PFSK-1 (cell line): ENCODE measurements at regions not wholly inside any gene's neighbourhood (a gene's known extent, or its start where the extent isn't known, plus 50 kb on each side); places are given as distances from the start of the nearest gene placed in this dataset.

Experiments
- POLR2AphosphoS5 ChIP-seq: IDR thresholded peaks from 2 replicates; pipeline ENCODE4 v1.6.1; 2012; ENCODE audit warnings: low read depth, mild to moderate bottlenecking, control low read depth, low read length, moderate library complexity
- REST ChIP-seq, 2 experiments: IDR thresholded peaks; 2 replicates each; pipeline versions ENCODE4 v1.6.1 to v1.8.0; 2011 to 2012; ENCODE audit warnings: low read depth in 2 of 2, low read length in 2 of 2, control low read depth in 1 of 2, inconsistent platforms in 1 of 2, mild to moderate bottlenecking in 1 of 2, moderate library complexity in 1 of 2; ENCODE audit not compliant: insufficient read depth in 1 of 2
- SIN3A ChIP-seq: IDR thresholded peaks from 2 replicates; pipeline ENCODE4 v1.6.1; 2012; ENCODE audit warnings: mild to moderate bottlenecking, low read length, moderate library complexity, borderline replicate concordance; ENCODE audit not compliant: insufficient read depth
- TAF1 ChIP-seq: IDR thresholded peaks from 2 replicates; pipeline ENCODE4 v1.6.1; 2012; ENCODE audit warnings: low read length, control low read depth, borderline replicate concordance; ENCODE audit not compliant: insufficient read depth

GRCh38 chr10:83190614-83191013 is 948.7 kb upstream of the GHITM start:
- TF ChIP-seq REST (IDR thresholded peaks at IDR 0.05; ENCODE audit: insufficient read depth in 1 of 2, low read depth in 2 of 2, low read length in 2 of 2) (no peak), SIN3A (no peak), TAF1 (no peak), POLR2AphosphoS5 (no peak)
